Activated CD8-positive, alpha-beta memory T cell treated with anti-CD3 and anti-CD28 coated beads, Interleukin-2, amount 50 U/mL, for 1 hour (primary cell): ENCODE measurements at regions not wholly inside any gene's neighbourhood (a gene's known extent, or its start where the extent isn't known, plus 50 kb on each side); places are given as distances from the start of the nearest gene placed in this dataset.

Experiments used
- DNase-seq: peaks from one replicate; pipeline ENCODE4 v3.0.0-alpha.2; 2020; ENCODE audit errors: extremely low read depth

DNA sequence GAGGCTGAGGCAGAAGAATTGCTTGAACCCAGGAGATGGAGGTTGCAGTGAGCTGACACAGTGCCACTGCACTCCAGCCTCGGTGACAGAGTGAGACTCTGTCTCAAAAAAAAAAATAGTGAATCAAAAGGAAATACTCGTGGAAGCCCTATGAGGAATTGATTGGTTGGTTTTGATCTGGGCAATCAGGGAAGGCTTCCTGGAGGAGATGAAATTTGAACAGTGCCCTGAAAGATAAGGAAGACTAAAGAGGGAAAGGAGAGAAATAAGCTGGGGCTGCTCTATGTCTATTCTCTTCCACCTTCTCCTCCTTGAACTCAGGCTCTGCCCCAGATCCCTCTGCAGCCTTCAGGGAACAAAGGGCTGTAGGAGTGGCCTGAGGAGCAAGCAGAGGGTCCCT, 54.1 kb downstream of the IRF2BPL start:
- DNase-seq: no peak

DNA sequence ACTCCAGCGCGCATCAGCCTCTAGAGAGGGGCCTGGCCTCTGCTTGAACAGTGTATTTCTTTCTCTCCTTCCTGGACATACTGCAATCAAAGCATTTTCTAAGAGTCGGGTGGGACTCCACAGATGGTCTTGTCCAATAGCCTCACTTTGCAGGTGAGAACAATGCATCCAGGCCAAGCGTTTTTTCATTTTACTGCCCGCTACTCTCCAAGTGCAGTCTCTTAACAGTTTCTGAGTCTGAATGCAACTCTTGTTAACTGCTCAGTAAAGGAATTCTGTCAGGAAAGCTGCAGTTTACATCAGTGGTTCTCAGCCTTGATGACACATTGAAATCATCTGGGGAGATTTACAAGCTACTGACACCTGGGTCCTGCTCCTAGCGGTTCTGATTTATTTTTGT, 57.0 kb downstream of the IRF2BPL start:
- no peak for DNase-seq

DNA sequence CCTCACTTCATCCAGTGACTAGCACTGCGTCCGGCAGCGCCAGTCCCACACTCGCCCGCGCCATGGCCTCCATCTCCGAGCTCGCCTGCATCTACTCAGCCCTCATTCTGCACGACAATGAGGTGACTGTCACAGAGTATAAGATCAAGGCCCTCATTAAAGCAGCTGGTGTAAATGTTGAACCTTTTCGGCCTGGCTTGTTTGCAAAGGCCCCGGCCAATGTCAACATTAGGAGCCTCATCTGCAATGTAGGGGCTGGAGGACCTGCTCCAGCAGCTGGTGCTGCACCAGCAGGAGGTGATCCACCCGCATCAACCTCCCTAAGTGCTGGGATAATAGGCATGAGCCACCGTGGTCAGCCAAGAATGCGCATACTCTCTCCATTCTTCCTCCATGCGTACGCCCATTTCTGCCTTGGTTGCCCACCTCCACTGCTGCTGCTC, 59.9 kb downstream of the IRF2BPL start:
- DNase-seq: no peak

DNA sequence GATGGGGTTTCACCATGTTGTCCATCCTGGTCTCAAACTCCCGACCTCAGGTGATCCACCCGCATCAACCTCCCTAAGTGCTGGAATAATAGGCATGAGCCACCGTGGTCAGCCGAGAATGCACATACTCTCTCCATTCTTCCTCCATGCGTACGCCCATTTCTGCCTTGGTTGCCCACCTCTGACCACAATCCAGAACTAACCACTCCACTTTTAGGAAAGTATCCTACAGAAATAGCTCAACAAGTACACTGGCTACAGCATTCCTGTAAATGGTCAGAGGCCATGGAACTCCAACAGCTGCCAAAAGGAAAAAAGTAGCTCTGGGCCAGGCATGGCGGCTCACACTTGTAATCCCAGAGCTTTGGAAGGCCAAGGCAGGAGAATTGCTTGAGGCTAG, 60.7 kb downstream of the IRF2BPL start:
- DNase-seq: no peak

DNA sequence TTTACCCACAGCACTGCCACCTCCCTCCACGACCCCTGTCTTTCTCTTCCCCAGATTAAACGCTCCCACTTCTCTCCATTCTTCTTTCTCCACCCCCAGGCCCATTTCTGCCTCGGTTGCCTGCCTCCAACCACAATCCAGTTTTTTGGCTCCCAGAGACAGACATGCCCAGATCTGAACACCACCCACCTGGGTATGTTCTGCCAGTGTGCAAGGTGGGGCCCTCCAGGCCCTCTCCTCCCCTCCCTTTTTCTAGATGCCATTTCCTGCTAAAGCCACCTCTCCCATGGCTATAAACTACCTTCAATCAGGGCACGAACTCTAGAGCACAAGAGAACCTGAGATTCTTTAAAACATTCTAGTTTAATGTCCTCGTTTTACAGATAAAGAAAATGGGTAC, 63.3 kb downstream of the IRF2BPL start:
- no peak for DNase-seq

DNA sequence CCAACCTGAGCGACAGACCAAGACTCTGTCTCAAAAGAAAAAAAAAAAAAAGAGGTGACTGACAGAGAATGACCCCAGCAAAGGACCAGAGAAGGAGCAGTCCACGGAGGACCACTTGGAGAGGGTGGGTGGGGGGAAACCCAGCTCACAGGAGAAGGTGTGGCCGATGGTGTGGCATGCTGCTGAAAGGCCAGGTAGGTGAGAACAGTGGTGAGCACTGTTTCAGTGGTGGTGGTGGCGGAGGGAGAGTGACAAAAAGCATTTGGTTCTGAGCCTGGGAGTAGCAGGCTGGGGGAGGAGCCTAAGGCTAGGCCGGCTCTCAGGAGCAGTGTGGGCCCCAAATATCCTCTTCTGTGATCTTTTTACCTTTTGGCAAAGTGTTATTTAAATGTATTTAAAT, 63.8 kb downstream of the IRF2BPL start:
- DNase-seq: no peak

DNA sequence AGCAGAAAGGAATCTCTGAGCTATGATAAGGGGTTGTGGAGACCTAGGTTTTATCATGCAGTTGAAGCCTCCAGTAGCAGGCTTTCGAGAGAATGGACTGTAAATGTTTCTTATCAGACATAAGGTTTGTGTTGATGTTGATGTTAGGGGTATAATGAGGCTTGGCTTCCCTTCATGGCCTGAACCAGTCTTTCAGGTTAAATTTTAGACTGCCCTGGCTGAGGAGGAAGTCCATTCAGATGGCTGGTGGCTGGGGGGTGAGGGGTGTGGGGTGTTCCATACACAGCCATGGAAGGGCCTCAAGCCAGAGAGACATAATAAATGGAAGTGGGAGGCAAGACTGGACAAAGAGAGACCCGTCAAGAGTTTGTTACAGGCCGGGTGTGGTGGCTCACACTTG, 65.1 kb downstream of the IRF2BPL start:
- DNase-seq: no peak

DNA sequence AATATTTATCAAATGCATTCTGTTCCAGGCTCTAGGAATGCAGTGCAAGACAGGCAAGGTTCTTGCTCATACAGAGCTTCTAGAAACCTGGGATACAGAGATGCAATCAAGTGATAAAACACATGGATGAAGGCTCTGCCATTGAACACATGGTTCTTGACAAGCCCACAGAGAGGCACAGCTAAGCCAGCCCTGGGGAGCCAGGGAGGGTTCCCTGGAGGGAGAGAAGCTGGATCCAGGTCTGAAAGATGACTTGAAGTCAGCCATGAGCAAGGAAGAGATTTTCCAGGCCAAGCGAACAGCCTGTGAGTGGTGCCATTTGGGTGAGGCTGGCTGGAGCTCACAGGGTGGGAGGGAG, 66.2 kb downstream of the IRF2BPL start:
- no peak for DNase-seq

DNA sequence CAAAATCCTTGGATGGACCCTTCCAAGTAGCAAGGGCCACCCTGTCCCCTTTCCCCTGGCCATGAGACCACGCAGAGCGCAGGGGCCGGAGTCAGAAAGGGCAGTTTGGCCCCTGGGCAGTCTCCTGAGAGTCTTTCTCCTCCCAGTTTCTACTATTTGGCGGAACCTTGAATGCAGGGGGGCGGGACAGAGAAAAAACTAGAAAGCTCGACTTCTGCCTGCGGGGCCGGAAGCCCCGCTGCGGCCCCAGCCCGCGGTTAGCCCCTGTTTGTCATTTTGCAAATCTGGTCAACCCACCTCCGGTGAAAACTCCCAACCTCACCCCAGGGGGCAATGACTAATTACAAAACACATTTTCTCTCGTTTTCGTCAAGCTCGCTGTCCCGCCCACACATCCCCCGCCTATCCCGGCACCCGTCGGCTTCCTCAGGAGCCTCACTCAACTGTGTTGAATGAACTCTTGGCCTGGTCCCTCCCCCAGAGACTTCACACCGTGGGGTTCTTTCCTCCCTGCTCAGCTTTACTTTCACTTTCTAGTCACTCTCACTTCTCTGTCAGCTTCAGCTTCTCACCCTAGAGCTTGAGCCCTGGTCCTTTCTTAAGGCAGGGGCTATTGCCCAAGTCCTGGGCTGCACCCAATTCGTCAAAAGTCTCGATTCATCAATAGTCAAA, 66.7 kb downstream of the IRF2BPL start:
- DNase-seq: peak; percentile 95

DNA sequence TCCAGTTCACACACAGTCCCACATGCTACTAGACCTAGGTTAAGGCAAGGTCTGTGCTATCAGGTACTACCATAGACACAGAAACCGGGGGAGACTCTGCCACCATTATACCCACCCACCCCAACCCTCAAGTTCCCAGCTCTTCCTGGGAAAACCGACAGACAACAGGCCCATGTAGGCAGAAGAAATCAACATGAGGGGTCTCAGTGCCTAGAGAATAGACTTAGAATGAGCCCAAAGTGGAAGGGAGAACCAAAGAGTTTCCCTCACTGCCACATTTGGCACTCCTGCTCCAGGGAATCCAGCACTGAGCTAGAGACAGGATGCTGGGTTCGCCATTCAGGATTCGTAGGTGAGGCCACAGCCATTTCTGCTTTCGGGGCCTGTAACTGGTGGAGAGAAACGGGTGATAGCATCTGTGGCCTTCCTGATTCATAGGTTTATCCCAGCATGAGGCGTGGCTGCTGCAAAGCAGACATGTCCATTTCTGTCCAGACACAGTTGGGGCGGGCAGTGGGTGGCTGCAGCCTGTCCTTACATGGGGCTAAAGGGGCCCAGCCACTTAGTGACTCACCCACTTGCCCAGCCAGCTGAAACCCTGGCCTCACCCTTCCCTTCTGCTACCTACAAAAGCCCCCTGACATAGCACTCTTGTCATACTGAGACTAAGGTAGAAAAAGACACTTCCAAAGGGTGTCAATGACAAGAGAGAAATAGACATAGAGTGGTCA, 69.4 kb downstream of the IRF2BPL start:
- no peak for DNase-seq

DNA sequence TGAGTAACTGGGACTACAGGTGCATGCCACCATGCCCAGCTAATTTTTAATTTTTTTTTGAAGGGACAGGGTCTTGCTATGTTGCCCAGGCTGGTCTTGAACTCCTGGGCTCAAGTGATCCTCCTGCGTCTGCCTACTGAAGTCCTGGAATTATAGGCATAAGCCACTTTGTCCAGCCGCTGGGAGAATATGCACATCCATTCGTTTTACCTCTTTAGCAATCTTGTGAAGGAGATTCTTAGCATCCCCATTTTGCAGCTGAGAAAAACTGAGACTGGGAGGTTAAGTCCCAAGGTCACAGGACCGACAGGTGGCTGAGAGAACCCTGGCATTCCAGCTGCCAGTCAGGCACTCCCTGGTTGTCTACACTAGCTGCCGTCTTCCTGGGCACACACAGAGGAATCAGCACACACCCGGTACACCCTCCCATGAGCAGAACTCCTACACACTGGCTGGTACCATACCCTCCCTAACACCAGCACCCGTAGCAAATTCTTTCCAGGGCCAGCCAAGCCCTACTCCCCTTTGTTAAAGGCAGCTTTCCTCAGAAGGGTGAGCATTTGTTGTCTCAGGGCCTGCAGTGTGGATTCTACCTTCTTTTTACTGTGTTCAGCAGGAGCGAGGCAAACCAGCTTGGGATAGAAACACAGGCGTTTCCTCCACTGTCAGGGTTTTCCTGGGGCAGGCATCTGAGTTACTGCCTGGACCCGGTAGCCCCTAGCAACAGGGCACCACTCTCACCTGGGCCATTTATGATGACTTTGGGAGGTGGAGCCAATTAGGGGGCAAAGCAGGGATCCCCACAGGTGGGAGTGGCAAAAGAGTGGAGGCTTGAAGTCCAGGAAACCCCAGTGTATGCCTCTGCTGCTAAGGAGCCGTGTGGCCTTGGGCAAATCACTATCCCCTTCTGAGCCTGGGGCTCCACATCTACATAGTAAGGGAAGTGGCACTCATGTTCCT, 70.2 kb downstream of the IRF2BPL start:
- no peak for DNase-seq

DNA sequence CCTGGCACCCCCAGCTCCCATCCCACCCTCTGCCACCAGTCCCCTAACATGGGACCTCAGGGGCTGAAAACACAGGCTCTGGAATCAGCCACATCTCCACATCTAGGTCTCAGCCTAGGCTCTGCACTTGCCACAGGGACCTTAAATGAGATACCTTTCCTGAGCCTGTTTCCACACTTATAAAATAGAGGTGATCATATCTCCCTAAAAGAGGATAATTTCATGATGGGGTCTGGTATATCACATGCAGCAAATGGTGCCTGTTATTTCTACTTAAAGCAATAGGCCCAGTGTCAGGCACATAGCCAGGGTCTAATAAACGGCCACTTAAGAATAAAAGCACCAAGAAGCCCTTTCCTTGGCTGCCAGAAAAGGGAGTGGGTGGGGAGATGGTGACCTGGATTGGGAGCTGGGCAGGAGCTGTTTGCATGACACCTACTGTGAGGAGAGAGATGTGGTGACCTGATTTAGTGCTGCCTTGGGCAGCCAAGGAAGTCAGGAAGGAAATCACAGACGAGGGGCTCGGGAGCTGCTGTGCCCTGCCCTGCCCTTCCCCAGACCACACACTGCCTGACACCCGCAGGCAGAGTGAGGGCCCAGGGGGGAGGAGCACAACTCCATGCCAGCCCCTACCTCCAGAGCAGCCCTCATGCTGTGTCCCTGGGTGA, 71.2 kb downstream of the IRF2BPL start:
- no peak for DNase-seq

DNA sequence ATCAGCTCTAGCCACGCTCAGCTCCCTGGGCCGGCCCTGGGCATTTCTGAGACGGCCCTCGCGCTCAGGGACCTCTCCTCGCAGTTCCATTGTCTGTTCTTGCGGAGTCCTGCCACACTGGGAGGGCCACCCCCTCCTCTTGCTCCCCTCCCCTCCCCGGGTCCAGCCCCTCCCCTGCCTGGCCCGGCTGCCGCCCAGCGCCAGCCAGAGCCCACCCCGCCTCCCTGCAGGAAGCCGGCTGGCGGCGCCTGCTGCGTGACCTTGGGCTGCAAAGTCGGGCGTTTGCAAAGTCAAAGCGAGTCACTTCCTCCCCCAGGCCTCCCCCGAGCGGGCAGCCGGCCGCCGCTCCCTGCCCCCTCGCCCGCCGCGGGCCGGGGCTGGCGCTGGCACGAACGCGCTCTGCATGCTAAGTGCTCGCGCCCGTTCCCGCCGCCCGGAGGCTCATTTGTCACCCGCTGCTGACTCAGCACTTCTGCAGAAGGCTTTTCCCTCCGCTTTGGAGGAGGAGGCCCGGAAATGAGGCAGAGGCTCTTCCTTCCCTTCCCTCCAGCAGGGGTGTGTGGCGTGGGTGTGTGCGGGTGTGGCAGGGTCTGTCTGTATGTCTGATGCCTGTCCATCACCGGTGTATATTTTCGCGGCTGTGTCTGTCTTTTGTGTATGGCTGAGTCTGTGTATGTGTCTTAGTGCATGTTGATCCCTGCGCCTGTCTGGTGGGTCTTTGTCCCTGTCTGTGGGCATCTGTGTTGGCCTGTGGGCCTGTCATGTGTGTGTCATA, 72.0 kb downstream of the IRF2BPL start:
- peak; percentile 88 for DNase-seq

DNA sequence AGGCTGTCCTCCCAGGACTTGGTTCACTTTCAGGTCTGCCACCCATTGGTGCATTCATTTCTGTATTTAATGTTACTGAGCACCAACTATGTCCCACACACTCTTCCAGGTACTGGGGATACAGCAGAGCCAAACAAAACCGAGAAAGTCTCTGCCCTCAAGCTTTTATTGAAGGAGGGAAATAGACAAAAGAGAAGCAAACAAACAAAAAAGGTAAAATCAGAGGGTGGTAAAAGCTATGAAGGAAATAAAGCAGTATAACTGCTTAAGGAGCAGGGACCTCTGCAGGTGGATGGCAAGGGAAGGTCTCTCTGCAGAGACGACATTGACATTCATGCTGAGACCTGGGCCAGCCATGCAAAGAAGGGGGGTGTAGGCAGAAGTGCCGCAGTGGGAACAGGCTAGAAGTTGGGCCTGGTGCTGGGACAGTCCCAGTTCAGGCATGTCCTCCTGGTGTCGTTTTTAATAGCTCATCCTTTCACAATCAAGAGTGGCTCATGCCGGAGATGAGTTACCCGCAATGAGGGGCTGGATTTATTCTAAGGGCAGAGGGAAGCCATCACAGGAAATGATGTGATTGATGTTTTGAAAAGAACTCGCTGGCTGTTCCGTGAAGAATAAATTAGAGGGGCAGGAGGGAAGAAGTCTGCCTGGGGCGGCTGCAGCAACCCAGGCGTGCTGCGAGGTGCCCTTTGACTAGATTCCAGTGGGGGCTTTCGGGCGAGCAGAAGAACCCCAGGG, 72.8 kb downstream of the IRF2BPL start:
- peak; percentile 45 for DNase-seq

DNA sequence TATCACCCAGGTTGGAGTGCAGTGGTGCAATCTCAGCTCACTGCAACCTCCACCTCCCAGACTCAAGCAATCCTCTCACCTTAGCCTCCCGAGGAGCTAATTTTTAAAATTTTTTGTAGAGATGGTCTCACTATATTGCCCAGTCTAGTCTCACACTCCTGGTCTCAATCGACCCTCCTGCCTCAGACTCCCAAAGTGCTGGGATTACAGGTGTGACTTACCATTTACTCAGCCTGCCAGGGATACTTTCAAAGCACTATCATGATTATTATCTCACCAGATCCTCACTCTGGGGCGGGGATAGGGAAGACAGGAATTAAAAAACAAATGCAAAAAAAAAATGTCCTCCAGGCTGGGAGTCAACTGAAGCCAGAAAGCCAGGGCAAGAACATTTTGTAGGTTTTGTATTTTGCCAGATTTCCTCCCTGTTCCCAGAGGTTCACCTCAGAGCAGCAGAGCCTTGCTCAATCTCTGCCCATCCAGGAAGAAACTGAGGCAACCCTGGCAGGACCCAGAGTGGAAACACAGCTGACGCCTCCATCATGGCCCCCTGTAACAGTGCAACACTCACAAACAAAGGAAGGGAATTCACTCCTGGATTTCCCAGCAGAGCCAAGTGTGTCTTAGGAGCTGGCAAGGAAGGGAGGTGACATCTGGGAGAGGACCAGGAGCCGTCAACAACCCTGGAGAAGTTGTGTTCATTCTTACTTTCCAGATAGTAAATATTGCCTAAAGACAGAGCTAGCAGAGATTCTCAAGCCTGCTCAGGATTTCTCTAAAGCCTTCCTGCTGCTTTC, 73.9 kb downstream of the IRF2BPL start:
- DNase-seq: no peak

DNA sequence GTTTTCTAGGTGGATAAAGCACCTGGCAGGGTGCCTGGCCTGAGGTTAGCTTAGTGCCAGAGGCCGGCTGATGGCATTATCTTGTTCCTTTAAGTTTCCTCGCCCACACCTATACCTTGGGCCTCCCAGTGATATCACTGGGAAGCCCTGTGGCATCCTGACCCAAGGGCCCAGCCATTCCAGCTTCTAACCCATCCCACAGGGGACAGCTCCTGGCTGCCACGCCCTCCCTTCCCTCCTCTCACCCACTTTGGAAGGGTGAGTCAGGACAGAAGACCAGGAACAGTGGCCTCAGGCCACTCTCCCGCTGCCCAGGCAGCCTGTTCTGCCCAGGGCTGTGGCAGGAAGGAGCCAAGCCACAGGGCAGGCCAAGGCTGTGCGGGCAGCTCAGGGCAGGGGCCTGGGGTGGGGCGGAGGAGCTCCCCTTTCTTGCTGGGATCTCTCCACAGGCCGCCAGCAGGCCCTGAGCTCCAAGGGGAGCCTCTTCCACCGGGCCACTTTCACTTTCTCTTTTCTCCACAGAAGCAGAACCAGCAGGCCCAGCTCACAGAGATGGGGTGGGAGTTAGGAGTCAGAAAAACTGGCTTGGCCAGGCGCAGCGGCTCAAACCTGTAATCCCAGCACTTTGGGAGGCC, 75.1 kb downstream of the IRF2BPL start:
- DNase-seq: no peak

DNA sequence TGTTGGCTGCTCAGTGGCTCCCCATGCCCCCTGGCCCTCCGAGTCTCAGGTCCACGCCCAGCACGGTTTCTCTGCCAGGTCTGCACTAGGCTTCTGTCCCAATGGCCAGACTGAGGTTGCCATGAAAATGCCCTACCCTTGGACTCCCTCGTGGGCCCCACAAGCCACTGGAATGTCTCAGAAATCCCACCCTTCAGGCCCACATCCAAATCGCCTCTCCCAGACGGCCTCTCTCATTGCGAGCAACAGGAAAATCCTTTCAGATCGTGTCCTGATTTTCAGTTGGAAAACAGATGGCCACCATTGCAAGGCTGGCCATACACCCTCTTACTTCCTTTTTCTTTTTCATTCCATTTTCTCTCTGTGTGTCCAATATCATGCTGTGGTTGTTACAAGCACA, 77.3 kb downstream of the IRF2BPL start:
- no peak for DNase-seq

DNA sequence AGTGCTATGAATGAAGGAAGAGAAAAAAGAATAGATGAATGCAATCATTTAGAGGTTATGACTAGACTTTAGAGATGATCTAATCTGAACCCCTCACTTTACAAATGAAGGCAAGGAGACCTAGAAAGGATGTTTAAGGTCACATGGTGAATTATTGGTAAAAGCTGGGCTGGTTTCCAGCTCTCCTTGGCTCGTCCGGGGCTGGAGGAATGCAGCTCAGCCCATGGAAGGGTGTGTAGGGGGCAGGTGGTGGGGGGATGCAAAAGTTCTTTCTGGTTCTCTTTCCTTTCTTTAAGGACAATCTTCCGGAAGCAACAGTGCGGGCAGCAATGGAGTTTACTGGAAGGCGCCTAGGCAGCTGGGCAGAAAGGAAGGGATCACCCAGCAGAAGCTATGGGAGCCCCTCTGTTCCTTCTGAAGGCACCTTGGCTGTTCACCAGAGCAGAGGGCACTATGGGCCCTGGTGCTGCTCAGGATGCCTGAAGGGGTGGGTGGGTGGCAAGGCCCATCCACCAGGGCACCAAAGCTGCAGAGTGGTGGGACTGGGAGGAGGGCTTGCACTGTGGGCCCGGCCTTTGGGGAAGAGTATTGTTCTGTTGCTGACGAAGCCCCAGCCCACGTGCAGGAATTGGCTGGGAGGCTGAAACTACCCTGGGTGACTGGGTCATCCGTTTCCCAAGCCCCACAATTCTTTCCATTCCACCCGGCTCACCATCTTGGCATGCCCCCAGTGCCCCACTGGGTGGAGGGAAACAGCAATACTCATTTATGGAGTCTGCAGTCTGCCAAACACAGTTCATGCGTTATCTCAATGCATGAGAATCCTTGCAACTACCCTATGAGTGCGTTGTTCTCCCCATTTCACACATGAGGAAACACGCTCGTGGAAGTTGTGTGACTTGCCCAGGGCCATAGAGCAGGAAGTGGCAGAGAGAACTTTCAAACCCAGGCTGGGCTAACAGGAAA, 78.2 kb downstream of the IRF2BPL start:
- DNase-seq: no peak
